ENCODE measurements at regions not wholly inside any gene's neighbourhood (a gene's known extent, or its start where the extent isn't known, plus 50 kb on each side); places are given as distances from the start of the nearest gene placed in this dataset.

DNA sequence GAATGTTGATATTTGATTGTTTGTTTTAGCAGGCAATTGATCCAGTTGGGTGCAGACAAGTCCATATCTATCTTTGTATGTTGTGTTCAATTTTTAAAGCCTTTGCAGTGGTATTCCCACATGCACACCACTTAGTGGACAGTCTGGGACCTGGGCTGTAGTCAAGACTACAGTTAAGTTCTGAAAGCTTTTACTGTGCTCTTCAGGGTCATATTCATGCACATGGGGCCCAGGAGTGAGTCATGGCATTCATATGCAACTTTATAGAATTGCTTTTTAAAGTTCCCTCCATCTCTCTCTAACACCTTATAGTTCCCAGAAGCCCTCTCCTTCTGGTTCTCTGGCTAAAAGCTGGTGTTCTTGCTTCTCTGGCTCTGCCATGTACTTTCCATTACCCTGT lies 228.2 kb upstream of the CCNH start:
- Histone ChIP-seq H3K4me3 (no peak overlapping the region), H3K36me3 (no peaks in the 10 kb centered on the region), H3K27ac (no peak overlapping the region), H3K4me1 (no peaks in the 10 kb centered on the region), H3K9me3 (no peaks in the 10 kb centered on the region), H3K27me3 (ENCODE audit: low read depth) (no peaks in the 10 kb centered on the region)
- no peak for ATAC-seq
- DNase-seq, result no peak
- TF ChIP-seq, protein P1, sequence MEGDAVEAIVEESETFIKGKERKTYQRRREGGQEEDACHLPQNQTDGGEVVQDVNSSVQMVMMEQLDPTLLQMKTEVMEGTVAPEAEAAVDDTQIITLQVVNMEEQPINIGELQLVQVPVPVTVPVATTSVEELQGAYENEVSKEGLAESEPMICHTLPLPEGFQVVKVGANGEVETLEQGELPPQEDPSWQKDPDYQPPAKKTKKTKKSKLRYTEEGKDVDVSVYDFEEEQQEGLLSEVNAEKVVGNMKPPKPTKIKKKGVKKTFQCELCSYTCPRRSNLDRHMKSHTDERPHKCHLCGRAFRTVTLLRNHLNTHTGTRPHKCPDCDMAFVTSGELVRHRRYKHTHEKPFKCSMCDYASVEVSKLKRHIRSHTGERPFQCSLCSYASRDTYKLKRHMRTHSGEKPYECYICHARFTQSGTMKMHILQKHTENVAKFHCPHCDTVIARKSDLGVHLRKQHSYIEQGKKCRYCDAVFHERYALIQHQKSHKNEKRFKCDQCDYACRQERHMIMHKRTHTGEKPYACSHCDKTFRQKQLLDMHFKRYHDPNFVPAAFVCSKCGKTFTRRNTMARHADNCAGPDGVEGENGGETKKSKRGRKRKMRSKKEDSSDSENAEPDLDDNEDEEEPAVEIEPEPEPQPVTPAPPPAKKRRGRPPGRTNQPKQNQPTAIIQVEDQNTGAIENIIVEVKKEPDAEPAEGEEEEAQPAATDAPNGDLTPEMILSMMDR (IDR thresholded peaks at IDR 0.05), result no peak
- intact Hi-C loops (cut with DNase I), result no loop called here

DNA sequence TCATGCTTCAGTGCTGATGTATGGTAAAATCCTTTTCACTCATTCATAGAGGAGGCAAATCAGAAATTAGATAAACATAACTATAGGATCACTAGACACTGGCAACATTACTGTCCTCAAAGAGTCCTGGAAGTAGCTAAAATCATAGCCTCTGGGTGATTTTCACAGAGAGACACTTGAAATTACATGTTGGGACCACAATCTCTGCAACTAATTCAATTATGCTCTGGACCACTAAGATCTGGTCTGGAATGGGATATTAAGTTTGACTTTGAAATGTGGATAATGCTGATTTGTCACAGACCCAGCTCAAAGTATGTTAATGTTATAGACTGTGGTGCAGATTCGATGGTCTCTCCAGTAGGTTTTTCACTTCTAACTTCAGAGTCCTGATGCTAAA lies 214.6 kb upstream of the CCNH start:
- Histone ChIP-seq H3K36me3 (no peaks in the 10 kb centered on the region), H3K27me3 (ENCODE audit: low read depth) (no peaks in the 10 kb centered on the region), H3K4me1 (no peaks in the 10 kb centered on the region), H3K27ac (no peak overlapping the region), H3K4me3 (no peak overlapping the region), H3K9me3 (no peaks in the 10 kb centered on the region)
- DNase-seq, result no peak
- TF ChIP-seq, protein P1 (IDR thresholded peaks at IDR 0.05), result no peak
- intact Hi-C loops (cut with DNase I), result no loop called here
- ATAC-seq, result no peak

DNA sequence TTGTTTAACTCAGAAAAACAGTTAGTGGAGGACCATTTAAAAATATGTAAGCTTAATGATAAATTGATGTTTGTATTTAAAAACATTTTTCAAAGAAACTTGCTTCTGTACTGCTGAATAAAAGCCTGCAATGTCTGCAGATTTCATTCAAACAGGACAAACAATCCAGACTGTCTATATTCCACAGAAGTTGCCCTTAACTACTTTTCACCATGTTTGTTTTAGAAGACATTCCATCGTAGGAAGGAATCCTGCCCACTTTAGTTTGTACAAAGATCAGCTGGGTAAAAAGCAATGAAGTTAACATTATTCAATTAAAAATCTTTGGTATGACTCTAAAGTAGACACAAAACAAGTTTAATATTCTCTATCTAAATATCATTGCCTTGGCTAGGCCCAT lies 195.7 kb upstream of the CCNH start:
- Histone ChIP-seq H3K36me3 (no peaks in the 10 kb centered on the region), H3K4me1 (no peaks in the 10 kb centered on the region), H3K27ac (no peak overlapping the region), H3K4me3 (no peak overlapping the region), H3K9me3 (no peaks in the 10 kb centered on the region), H3K27me3 (ENCODE audit: low read depth) (no peaks in the 10 kb centered on the region)
- DNase-seq, result no peak
- intact Hi-C loops (cut with DNase I), result no loop called here
- ATAC-seq, result no peak
- TF ChIP-seq, protein P1 (IDR thresholded peaks at IDR 0.05), result no peak

DNA sequence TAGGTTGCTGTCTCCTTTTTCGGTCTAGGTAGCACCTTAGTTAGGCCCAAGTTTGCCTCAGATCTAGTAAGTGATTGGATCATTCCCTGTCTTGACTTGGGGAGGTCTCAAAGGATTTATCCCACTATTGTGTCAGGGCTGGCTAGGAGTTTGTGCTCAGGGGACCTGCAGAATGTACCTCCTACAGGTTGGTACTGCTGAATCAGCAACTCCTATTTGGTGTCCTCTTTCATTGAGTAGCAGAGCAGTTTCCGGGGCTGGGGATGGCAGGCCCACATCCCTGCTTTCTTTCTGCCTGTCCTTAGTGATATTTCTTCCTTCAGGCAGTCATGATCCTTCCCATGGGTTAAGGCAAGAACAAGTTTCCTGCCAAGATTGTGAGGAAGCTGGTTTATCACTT lies 192.9 kb upstream of the CCNH start:
- Histone ChIP-seq H3K4me3 (no peak overlapping the region), H3K9me3 (no peaks in the 10 kb centered on the region), H3K27ac (no peak overlapping the region), H3K27me3 (ENCODE audit: low read depth) (no peaks in the 10 kb centered on the region), H3K36me3 (no peaks in the 10 kb centered on the region), H3K4me1 (no peaks in the 10 kb centered on the region)
- intact Hi-C loops (cut with DNase I), result no loop called here
- no peak for DNase-seq
- no peak for ATAC-seq
- TF ChIP-seq, protein P1 (IDR thresholded peaks at IDR 0.05), result no peak

DNA sequence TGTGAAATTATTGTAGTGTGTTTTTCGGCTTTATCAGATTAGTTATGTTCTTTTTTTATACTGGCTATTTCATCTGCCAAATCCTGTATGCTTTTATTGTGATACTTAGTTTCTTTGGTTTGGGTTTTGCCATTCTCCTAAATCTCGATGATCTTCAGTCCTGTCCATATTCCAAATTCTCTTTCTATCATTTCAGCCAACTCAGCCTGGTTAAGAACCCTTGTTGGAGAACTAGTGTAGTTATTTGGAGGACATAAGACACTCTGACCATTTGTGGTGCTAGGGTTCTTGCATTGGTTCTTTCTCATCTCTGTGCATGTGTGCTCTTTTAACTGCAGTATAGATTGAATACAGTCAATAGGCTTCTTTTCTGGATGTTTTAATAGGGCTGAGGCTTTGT lies 187.0 kb upstream of the CCNH start:
- Histone ChIP-seq H3K4me1 (no peaks in the 10 kb centered on the region), H3K9me3 (no peaks in the 10 kb centered on the region), H3K27ac (no peak overlapping the region), H3K27me3 (ENCODE audit: low read depth) (no peaks in the 10 kb centered on the region), H3K36me3 (no peaks in the 10 kb centered on the region), H3K4me3 (no peak overlapping the region)
- intact Hi-C loops (cut with DNase I), result no loop called here
- TF ChIP-seq, protein P1 (IDR thresholded peaks at IDR 0.05), result no peak
- no peak for ATAC-seq
- DNase-seq, result no peak

DNA sequence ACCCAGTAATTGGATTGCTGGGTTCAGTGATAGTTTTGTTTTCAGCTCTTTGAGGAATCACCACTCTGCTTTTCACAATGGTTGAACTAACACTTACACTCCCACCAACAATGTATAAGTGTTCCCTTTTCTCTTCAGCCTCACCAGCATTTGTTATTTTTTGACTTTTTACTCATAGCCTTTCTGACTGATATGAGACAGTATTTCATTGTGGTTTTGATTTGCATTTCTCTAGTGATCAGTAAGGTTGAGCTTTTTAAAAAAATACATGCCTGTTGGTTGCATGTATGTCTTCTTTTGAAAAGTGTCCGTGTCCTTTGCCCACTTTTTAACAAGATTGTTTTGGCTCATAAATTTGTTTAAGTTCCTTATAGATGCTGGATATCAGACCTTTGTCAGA lies 185.7 kb upstream of the CCNH start:
- intact Hi-C loops (cut with DNase I), result no loop called here

More for the DNA sequence above, 185.7 kb upstream of the CCNH start:
- H3K27me3 ChIP-seq (ENCODE audit: low read depth), result no peaks in the 10 kb centered on the region
- no peak overlapping the region for H3K27ac ChIP-seq
- H3K9me3 ChIP-seq, result no peaks in the 10 kb centered on the region
- no peak for DNase-seq
- TF ChIP-seq, protein P1 (IDR thresholded peaks at IDR 0.05), result no peak
- no peaks in the 10 kb centered on the region for H3K36me3 ChIP-seq
- ATAC-seq, result no peak
- H3K4me1 ChIP-seq, result no peaks in the 10 kb centered on the region
- H3K4me3 ChIP-seq, result no peak overlapping the region

Data from lower lobe of right lung (tissue), 2 donors.